HG03571 (cell line): ENCODE measurements at regions not wholly inside any gene's neighbourhood (a gene's known extent, or its start where the extent isn't known, plus 50 kb on each side); places are given as distances from the start of the nearest gene placed in this dataset.
"Not testable (repeated sequence)": the region's sequence is repeated elsewhere in the genome, so short reads cannot be mapped to it uniquely, and the experiment has no call there.

Source experiments
- ATAC-seq: cut with Tn5 transposase; IDR thresholded peaks from one replicate; pipeline ENCODE4 v1.9.1; 2021; ENCODE audit not compliant: unreplicated experiment

DNA sequence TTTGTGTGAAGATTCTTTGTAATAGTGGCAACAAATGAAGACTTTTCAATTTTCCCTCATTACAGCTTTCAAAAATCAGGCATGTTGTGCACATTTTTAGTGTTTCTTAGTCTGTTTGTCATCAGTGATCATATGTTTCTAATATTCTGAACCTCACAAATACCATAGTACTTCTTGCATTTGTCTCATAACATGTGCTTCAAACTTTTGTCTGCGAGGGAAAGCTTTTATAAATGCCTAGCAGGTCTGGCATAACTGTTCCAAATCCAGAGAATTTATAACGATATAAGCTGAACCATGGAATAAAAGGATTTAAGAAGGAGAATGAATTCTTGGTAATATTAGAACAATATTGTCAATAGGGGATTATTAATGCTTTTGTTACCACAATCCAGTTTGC, 670.2 kb downstream of the RFPL4B start:
- no peak for ATAC-seq

GRCh38 chr6:113018351-113019151, 671.4 kb downstream of the RFPL4B start:
- no peak for ATAC-seq

DNA sequence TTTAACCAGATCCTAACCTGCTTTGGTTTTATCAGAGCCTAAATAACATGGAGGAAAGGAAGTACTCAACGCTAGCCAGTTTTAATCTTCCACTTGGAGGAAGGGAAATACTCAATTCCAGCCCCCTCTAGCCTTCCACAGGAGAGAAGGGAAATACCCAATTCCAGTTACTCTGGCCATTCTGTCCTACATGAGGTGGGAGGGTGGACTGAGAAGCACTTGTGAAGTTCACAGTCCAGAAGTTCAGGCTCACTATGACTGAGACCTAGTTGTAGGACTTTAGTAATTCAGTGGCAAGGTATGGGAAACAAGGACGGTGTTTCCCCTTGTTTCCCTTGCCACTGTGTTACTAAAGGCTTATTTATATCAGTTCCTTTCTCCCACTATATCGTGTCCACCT, 672.0 kb downstream of the RFPL4B start:
- ATAC-seq = no peak

- no peak for ATAC-seq
Measured at GRCh38 chr6:113027780-113028179, 680.6 kb downstream of the RFPL4B start.

GRCh38 chr6:113029161-113029560, 682.0 kb downstream of the RFPL4B start:
- ATAC-seq = not testable (repeated sequence)

- ATAC-seq = no peak
Measured at GRCh38 chr6:113031591-113032238, 684.6 kb downstream of the RFPL4B start.

DNA sequence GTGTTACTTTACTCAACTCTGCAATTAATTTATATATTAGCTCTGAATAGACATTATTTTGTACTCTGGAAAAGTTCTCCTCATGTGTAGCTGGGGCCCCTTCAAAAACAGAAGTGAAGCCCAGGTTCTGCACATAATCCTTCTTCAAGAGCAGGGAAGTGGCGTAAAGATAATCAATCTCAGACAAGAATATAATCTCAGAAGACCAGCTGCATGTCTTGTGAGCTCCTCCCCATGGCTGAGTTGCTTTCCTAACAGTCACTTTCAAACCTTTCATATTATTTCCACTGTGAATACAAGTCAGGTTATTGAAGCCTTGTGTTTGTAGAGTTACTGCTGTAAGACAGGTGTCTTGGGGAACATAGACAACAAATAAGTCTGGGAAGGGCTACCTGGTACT, 691.9 kb downstream of the RFPL4B start:
- ATAC-seq = no peak

DNA sequence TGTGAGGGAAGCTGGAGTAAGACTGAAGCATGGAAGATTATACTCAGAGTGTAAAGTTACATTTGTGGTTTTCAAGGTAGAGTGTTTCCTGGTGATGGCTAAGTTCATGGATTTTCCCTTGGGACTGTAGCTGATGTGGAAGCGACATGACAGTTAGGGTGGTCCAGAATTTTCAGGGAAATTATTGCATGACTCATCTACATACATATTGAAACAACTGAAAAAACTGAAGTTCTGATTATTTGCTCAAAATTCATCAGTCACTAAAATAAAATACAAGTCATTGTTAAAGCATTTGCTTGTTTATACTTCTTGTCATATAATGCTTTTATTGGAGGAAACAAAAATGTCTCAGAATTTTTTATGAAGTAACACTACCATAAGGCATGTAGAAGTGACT, 700.0 kb downstream of the RFPL4B start:
- ATAC-seq = no peak

GRCh38 chr6:113047932-113048331, 700.8 kb downstream of the RFPL4B start:
- ATAC-seq = no peak

DNA sequence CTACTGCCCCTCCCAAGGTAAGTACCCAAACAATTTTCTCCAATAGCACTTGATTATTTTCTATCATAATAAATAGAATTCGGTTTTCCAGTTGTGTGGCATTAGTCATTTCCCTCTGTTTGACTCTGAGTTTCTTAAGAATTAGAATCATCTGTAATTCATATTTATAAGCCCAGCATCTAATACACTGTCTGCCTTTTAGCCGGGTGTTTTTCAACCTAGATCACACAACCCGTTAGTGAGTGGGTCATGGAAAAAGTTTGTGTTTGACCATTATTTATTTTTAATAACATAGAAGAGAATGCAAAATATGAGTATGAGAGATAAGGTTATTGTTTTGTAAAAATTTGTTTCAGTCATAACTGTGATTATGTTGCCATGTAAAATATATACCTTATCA, 701.6 kb downstream of the RFPL4B start:
- ATAC-seq = no peak

- ATAC-seq = no peak
Measured at GRCh38 chr6:113049190-113049589, 702.1 kb downstream of the RFPL4B start.

DNA sequence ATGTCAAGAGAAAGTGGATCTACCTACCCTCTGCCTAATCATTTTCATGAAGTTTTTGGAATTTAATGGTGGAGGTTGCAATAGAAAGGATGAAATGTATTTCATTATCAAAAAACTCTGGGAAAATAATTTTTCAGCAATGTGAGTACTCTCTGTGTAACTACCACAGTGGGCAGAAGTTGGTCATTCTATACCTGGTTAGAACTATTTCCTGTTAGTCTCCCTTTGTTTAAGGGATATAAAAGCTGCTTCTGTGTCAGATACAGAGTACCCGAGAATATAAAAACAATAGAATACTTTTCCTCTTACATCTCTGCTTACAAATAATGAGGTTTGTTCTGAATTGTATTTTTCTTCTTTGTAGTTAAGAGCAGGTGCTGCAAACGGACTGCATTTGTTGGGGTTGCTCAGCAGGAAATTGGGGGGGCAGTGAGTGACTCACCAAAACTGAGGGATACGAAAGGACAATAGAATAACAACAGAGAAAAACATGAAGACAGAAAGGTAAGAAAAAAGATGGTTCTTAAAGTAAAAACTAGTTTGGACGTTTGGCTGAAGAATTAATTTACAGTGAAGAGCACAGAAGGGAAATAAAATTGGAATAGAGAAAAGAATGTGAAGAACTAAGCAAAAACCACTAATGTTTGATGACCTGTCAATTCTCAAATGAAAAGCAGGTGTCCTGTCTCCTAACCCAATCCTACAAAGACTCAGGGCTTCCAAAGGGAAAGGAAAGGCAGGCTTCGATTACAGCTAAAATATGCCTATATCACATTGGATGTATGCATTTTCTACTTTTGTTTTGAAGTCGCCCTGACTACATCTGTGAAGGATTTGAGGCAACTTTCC, 703.1 kb downstream of the RFPL4B start:
- no peak for ATAC-seq

DNA sequence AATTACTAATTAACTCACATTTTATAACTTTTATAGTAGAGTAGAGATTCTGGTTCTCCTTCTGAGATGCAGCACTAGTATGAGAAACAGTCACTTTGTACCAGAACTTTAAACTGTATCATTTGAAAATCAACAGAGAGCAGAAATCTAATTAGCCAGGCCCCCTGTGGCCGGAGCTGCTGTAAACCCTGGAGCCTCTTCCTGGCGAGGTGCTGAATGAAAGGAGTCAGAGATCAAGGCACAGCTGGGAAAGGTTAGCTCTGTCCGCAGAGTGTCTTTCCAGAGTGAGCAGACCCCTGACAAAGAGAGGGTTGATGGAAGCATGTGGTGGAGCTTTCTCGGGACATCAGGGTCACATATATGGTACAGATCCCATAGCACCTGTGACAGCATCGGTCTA, 703.8 kb downstream of the RFPL4B start:
- ATAC-seq = no peak

DNA sequence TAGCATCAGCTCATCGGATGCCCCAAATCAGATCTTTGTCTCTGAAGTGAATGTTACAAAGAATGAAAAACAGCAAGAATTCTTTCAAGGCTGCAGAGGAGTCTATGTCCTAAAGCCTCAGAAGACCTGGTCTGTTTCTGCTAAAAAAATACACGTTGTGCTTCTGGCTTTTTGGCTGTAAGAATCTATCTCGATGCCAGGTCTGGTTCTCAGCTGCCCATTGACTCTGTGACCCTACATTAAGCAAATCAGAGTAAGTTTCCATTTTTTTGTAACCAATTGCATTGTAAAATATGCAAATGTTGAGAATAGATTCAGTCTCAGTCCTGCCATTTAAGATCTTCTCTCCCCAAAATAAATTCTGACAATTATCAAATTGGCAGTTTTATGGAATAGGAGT, 705.4 kb downstream of the RFPL4B start:
- ATAC-seq = no peak

GRCh38 chr6:113055061-113055460, 707.9 kb downstream of the RFPL4B start:
- no peak for ATAC-seq

DNA sequence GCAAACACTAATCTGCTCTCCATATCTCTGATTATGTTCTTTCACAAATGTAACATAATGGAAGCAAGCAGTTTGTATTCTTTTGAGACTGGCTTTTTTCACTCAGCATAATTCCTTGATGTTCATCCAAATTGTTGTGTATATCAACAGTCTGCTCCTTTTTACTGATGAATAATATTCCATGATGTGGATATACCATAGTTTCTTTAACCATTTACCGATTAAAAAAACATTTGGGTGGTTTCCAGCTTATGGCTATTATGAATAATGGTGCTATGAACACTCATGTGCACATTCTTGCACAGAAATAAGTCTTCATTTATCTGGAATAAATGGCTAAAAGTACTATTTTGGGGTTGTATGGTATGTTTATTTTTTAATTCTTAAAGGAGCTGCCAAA, 708.9 kb downstream of the RFPL4B start:
- no peak for ATAC-seq

GRCh38 chr6:113057567-113058053, 710.5 kb downstream of the RFPL4B start:
- ATAC-seq = no peak

DNA sequence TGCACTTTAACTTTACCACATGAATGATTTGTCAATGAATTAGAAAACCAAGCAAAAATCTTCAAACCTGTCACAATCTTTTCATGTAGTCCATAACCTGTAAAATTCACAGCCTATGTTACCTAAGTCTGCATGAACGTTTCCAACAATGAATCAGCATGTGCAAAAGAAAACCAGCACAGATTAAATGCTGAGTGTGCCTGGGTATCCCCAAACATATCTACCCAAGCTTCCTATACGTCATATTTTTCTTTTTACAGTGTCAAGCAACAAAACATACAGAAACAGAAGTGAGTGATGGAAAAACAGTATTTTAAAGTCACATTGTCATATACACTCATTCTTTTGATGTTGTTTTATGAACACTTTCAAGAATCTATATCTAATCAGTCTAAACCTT, 713.5 kb downstream of the RFPL4B start:
- no peak for ATAC-seq

DNA sequence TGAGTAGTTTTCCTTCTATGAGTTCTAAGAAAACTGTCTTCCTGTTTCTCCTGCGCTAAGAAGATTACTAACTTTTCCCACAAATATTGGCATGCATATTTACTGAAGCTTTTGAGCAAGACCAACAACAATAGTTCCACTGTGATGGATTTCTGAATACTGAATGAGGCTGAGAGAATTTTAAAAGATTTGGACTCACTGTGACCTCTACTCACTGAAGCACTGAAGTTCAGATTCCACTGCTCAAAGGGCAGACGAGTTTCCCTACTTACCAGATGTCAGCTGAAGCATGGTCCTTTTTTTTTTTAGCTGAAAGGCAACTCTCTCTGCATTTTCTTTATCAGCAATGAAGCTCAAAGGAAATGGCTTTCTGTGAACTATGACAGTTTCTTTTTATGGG, 718.5 kb downstream of the RFPL4B start:
- ATAC-seq = no peak

DNA sequence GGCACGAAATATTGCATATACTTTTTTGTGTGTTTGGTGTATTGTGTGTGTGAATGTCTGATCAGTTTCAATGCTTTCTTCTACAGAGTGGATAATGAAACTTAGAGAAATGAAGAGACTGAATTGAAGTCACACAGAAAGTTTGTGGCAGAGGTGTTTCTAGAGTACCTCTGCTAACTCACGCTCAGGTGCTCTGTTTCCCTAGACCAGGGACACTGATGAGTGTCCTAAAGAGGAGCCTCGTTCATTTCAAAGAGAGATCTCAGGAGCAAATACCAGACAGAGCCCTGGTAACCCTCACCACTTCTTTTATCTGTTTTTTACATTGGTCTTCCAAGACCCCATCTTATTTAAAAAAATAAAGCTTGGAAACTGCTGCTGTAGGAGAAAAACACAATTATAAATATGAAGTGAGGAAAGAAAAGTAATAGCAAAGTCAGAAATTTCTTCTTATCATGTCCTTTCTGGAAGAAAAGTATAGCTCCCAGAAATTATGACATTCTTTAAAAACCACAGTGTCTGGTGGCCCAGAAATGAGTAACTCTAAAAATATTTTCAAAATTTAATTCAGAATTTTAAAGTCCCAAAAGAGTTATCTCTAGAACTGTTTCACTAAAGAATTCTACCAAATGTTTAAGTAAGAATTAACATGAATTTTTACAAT, 720.6 kb downstream of the RFPL4B start:
- no peak for ATAC-seq

- no peak for ATAC-seq
Measured at GRCh38 chr6:113068570-113068969, 721.4 kb downstream of the RFPL4B start.
